ENCODE measurements at regions not wholly inside any gene's neighbourhood (a gene's known extent, or its start where the extent isn't known, plus 50 kb on each side); places are given as distances from the start of the nearest gene placed in this dataset.

DNA sequence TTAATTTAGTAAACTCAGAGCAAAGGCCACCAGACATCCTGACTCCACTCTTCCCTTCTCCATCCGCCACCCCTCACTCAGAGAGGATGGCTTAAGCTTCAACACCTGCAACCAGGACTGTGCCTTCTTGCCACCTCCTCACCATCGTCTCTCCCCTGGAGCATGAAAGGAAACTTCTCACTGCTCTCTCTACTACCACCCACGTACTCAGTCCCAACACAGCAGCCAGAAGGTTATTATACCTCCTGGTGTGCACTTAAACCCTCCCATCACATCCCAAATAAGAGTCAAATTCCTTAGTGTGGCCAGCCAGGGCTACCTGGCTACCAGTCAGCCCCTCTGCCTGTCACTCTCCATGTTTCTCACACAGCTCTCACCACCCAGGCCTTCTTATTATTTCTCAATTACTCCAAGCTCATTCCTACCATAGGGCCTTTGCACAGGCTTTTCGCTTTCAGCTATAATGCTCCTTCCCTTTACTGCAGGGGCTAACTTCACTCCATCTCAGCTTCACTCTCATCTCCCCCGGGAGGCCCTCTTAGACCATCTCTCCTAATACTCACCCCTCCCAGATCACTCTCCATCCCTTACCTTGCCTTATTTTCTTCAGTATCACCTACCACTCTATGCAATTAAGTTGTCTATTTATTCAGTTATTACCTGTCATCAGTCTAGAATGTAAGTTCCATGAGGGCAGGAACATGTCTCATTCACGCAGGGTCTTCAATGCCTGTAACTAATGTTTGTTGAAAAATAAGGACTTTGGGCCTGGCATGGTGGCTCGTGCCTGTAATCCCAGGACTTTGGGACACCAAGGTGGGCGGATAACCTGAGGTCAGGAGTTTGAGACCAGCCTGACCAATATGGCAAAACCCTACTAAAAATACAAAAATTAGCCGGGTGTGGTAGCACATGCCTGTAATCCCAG lies 137.5 kb downstream of the TOMM20 start:
- peak overlapping the region; percentile 14 for H3K4me3 Mint-ChIP-seq
- H3K9me3 Mint-ChIP-seq = peaks cover 3% of the 10 kb centered on the region
- peak overlapping the region; percentile 47 for H3K27ac Mint-ChIP-seq
- no peak for TF ChIP-seq CTCF (IDR thresholded peaks at IDR 0.05)
- H3K4me1 Mint-ChIP-seq = peaks cover 75% of the 10 kb centered on the region
- no peaks in the 10 kb centered on the region for H3K36me3 Mint-ChIP-seq (ENCODE audit: low read depth)
- peaks cover 6% of the 10 kb centered on the region for H3K27me3 Mint-ChIP-seq (ENCODE audit: low read depth, poor library complexity)
- no peak for DNase-seq

DNA sequence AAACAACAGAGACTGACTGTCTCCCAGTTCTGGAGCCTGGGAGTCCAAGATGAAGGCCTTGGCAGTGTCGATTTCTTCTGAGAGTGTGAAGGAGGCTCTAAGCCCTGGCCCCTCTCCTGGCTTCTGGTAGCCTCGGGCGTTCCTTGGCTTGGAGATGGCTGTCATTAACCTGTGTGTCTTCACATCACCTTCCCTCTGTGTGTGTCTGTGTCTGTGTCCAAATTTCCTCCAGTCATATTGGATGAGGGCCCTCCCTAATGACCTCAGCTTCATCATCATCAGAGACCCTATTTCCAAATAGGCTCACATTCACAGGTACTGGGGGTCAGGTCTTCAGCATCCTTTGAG lies 138.3 kb downstream of the TOMM20 start:
- Mint-ChIP-seq H3K4me3 (no peak overlapping the region), H3K36me3 (ENCODE audit: low read depth) (no peaks in the 10 kb centered on the region), H3K9me3 (peaks cover 3% of the 10 kb centered on the region), H3K4me1 (peaks cover 75% of the 10 kb centered on the region), H3K27me3 (ENCODE audit: low read depth, poor library complexity) (peaks cover 6% of the 10 kb centered on the region), H3K27ac (no peak overlapping the region)
- TF ChIP-seq CTCF (IDR thresholded peaks at IDR 0.05) = no peak
- no peak for DNase-seq

DNA sequence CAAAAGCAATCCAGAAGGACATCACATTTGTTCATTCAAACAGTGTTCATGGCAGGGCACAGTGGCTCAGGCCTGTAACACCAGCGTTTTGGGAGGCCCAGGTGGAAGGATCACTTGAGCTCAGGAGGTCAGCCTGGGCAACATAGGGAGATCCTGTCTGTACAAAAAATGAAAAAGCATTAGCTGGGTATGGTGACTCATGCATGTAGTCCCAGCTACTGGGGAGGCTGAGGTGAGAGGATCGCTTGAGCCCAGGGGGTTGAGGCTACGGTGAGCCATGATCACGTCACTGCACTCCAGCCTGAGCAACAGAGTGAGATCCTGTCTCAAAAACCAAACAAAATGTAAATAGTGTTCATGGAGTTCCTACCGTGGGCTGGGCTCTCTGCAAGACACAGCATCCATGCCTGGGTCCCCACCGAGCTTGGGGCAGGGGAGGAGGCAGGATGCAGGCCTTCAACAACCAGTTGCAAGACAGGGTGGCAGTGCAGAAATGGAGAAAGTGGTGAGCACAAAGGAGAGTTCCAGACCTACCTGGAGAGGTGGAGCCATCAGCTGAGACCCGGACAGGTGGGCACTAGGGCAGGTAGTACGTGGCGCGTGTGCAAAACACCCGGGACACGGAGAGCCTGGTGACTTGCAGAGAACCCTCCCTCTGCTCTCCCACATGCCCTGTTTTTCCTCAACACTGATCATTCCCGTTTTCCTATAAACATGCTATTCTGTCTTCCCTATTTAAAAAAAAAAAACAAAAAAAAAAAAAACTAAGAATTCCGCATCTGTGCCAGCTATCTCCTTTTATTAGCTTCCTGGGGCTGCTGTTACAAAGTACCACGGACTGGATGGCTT lies 138.9 kb downstream of the TOMM20 start:
- H3K27ac Mint-ChIP-seq = peak overlapping the region; percentile 100
- H3K4me3 Mint-ChIP-seq = no peak overlapping the region
- no peak for TF ChIP-seq CTCF (IDR thresholded peaks at IDR 0.05)
- no peak for DNase-seq
- H3K36me3 Mint-ChIP-seq (ENCODE audit: low read depth) = no peaks in the 10 kb centered on the region
- peaks cover 6% of the 10 kb centered on the region for H3K27me3 Mint-ChIP-seq (ENCODE audit: low read depth, poor library complexity)
- H3K9me3 Mint-ChIP-seq = peaks cover 3% of the 10 kb centered on the region
- peaks cover 71% of the 10 kb centered on the region for H3K4me1 Mint-ChIP-seq

GRCh38 chr1:234989019-234989418 lies 139.6 kb downstream of the TOMM20 start:
- no peaks in the 10 kb centered on the region for H3K36me3 Mint-ChIP-seq (ENCODE audit: low read depth)
- H3K4me3 Mint-ChIP-seq = no peak overlapping the region
- H3K27me3 Mint-ChIP-seq (ENCODE audit: low read depth, poor library complexity) = peaks cover 6% of the 10 kb centered on the region
- TF ChIP-seq CTCF (IDR thresholded peaks at IDR 0.05) = no peak
- DNase-seq = peak; percentile 28
- H3K9me3 Mint-ChIP-seq = peaks cover 3% of the 10 kb centered on the region
- H3K4me1 Mint-ChIP-seq = peaks cover 71% of the 10 kb centered on the region
- peak overlapping the region; percentile 100 for H3K27ac Mint-ChIP-seq

- Mint-ChIP-seq H3K4me3 (no peak overlapping the region), H3K4me1 (peaks cover 71% of the 10 kb centered on the region), H3K36me3 (ENCODE audit: low read depth) (no peaks in the 10 kb centered on the region), H3K9me3 (peaks cover 3% of the 10 kb centered on the region), H3K27me3 (ENCODE audit: low read depth, poor library complexity) (peaks cover 6% of the 10 kb centered on the region), H3K27ac (peak overlapping the region; percentile 100)
- no peak for DNase-seq
- no peak for TF ChIP-seq CTCF (IDR thresholded peaks at IDR 0.05)
Observed at GRCh38 chr1:234988536-234988935, 140.1 kb downstream of the TOMM20 start.

Data from nephron progenitor cell (in vitro differentiated cells).